SK-N-SH (cell line): ENCODE measurements at regions not wholly inside any gene's neighbourhood (a gene's known extent, or its start where the extent isn't known, plus 50 kb on each side); places are given as distances from the start of the nearest gene placed in this dataset.

Experiments
- CTCF ChIA-PET: fragments of 300-600, 350-600 bp; formaldehyde crosslinking; extraction: SDS; loops from one replicate; lab custom pipeline; 2021; lab: Yijun Ruan, JAX
- POLR2A ChIA-PET: fragments of 350-600 bp; sonication (Branson Sonifier 250); formaldehyde crosslinking; extraction: SDS; loops from one replicate; lab custom pipeline; 2020; ENCODE audit warnings: antibody characterized with exemption, inconsistent platforms; lab: Yijun Ruan, JAX
- DNase-seq: peaks from one replicate; pipeline ENCODE4 v3.0.0; 2012
- H2AFZ ChIP-seq: fragments of 200-600 bp; sonication (generic); 2 replicates; pipeline ENCODE4 v1.8.1; 2016; ENCODE audit warnings: antibody characterized with exemption, mild to moderate bottlenecking, low read depth
- H3F3A ChIP-seq: fragments of 200-600 bp; sonication (generic); replicated peaks from 2 replicates; pipeline ENCODE3; 2016; ENCODE audit warnings: antibody characterized with exemption, mild to moderate bottlenecking; ENCODE audit not compliant: insufficient read depth
- H3K27ac ChIP-seq, 2 experiments: fragments of 200-500 bp in 1 of 2; fragments of 200-600 bp in 1 of 2; sonication (Bioruptor generic) in 1 of 2; sonication (generic), shearing (Covaris generic) in 1 of 2; 2 replicates each; pipeline versions ENCODE4 v1.5.1 to v1.6.1; 2014 to 2016; ENCODE audit warnings: low read depth in 2 of 2, inconsistent platforms in 1 of 2, low read length in 1 of 2, mild to moderate bottlenecking in 1 of 2, mixed read lengths in 1 of 2
- H3K27me3 ChIP-seq: fragments of 200-600 bp; sonication (generic), shearing (Covaris generic); 2 replicates; pipeline ENCODE4 v1.6.1; 2016; ENCODE audit warnings: mixed run types; ENCODE audit not compliant: insufficient read depth
- H3K36me3 ChIP-seq, 2 experiments: fragments of 200-500 bp in 1 of 2; fragments of 200-600 bp in 1 of 2; sonication (Bioruptor generic) in 1 of 2; sonication (generic) in 1 of 2; replicated peaks in 1 of 2; 2 replicates each; pipeline versions ENCODE3 to v1.5.1; 2014 to 2016; ENCODE audit warnings: low read length in 1 of 2, mild to moderate bottlenecking in 1 of 2; ENCODE audit not compliant: insufficient read depth in 2 of 2, control insufficient read depth in 1 of 2
- H3K4me1 ChIP-seq, 2 experiments: fragments of 200-500 bp in 1 of 2; fragments of 200-600 bp in 1 of 2; sonication (Bioruptor generic) in 1 of 2; sonication (generic), shearing (Covaris generic) in 1 of 2; 2 replicates each; pipeline versions ENCODE4 v1.5.1 to v1.6.1; 2014 to 2016; ENCODE audit warnings: low read depth in 1 of 2, low read length in 1 of 2, mixed run types in 1 of 2; ENCODE audit not compliant: insufficient read depth in 2 of 2, control insufficient read depth in 1 of 2
- H3K4me2 ChIP-seq: fragments of 200-600 bp; sonication (generic), shearing (Covaris generic); 2 replicates; pipeline ENCODE4 v1.6.1; 2017; ENCODE audit warnings: mixed run types
- H3K4me3 ChIP-seq, 2 experiments: fragments of 200-500 bp in 1 of 2; fragments of 200-600 bp in 1 of 2; sonication (Bioruptor generic) in 1 of 2; sonication (generic), shearing (Covaris generic) in 1 of 2; 2 replicates each; pipeline versions ENCODE4 v1.5.1 to v1.8.1; 2014 to 2016; ENCODE audit warnings: low read depth in 2 of 2, inconsistent platforms in 1 of 2, low read length in 1 of 2, mild to moderate bottlenecking in 1 of 2, mixed read lengths in 1 of 2, moderate library complexity in 1 of 2
- H3K79me2 ChIP-seq: fragments of 200-600 bp; sonication (generic); 2 replicates; pipeline ENCODE4 v1.8.1; 2017; ENCODE audit warnings: mild to moderate bottlenecking; ENCODE audit not compliant: insufficient read depth
- H3K9ac ChIP-seq: fragments of 200-600 bp; sonication (generic); 2 replicates; pipeline ENCODE4 v1.6.1; 2017; ENCODE audit warnings: mixed run types
- H3K9me2 ChIP-seq: fragments of 200-600 bp; sonication (generic); 2 replicates; pipeline ENCODE4 v1.6.1; 2017; ENCODE audit warnings: mixed run types
- H3K9me3 ChIP-seq: fragments of 200-600 bp; sonication (generic); 2 replicates; pipeline ENCODE4 v1.6.1; 2017; ENCODE audit warnings: mixed run types, mild to moderate bottlenecking, moderate library complexity
- H4K20me1 ChIP-seq: fragments of 200-600 bp; sonication (generic); 2 replicates; pipeline ENCODE4 v1.6.1; 2017; ENCODE audit warnings: mild to moderate bottlenecking, mixed run types; ENCODE audit not compliant: insufficient read depth
- CHD2 ChIP-seq: fragments of 150-350 bp; IDR thresholded peaks from 2 replicates; pipeline ENCODE4 v1.6.1; 2018; ENCODE audit warnings: low read length; ENCODE audit not compliant: partially characterized antibody
- CTCF ChIP-seq: fragments of 200-600 bp; sonication (generic); IDR thresholded peaks from 2 replicates; pipeline ENCODE4 v1.6.1; 2017; ENCODE audit warnings: antibody characterized with exemption, mild to moderate bottlenecking, moderate library complexity
- EZH2phosphoT487 ChIP-seq: fragments of 200-600 bp; sonication (generic); IDR thresholded peaks from 2 replicates; pipeline ENCODE4 v1.6.1; 2017; ENCODE audit warnings: low read depth, mixed run types, mild to moderate bottlenecking, antibody characterized with exemption, moderate library complexity, borderline replicate concordance
- FOSL2 ChIP-seq: IDR thresholded peaks from 2 replicates; pipeline ENCODE4 v1.4.0; 2012; ENCODE audit warnings: low read depth, mild to moderate bottlenecking, moderate library complexity, borderline replicate concordance
- FOXJ3 ChIP-seq: sonication (generic); formaldehyde crosslinking; IDR thresholded peaks from 2 replicates; pipeline ENCODE4 v1.5.1; 2020; ENCODE audit warnings: mild to moderate bottlenecking, missing genetic modification reagents
- JUND ChIP-seq: IDR thresholded peaks from 2 replicates; pipeline ENCODE4 v1.4.0; 2012
- MAX ChIP-seq: IDR thresholded peaks from 2 replicates; pipeline ENCODE4 v1.4.0; 2012; ENCODE audit warnings: low read depth
- MEF2A ChIP-seq: IDR thresholded peaks from 2 replicates; pipeline ENCODE4 v1.4.0; 2012; ENCODE audit warnings: low read depth, borderline replicate concordance
- NFIC ChIP-seq: IDR thresholded peaks from 2 replicates; pipeline ENCODE4 v1.4.0; 2012; ENCODE audit warnings: borderline replicate concordance
- NRF1 ChIP-seq: IDR thresholded peaks from 2 replicates; pipeline ENCODE4 v1.6.1; 2012; ENCODE audit warnings: low read depth, mild to moderate bottlenecking, low read length
- POLR2AphosphoS5 ChIP-seq: IDR thresholded peaks from 2 replicates; pipeline ENCODE4 v1.6.1; 2012; ENCODE audit warnings: low read depth, low read length
- RAD21 ChIP-seq: IDR thresholded peaks from 2 replicates; pipeline ENCODE4 v1.6.1; 2012; ENCODE audit warnings: mild to moderate bottlenecking, low read length
- RCOR1 ChIP-seq: fragments of 150-350 bp; IDR thresholded peaks from 2 replicates; pipeline ENCODE4 v1.6.1; 2017; ENCODE audit warnings: antibody characterized with exemption, low read length
- REST ChIP-seq: IDR thresholded peaks from 2 replicates; pipeline ENCODE4 v1.6.1; 2012; ENCODE audit warnings: mild to moderate bottlenecking, low read depth, low read length, moderate library complexity
- RFX5 ChIP-seq: IDR thresholded peaks from 2 replicates; pipeline ENCODE4 v1.6.1; 2012; ENCODE audit warnings: mild to moderate bottlenecking, improper control_type of control experiment, low read length
- SMC3 ChIP-seq: IDR thresholded peaks from 2 replicates; pipeline ENCODE4 v1.6.1; 2012; ENCODE audit warnings: low read depth, low read length, improper control_type of control experiment
- TCF12 ChIP-seq: IDR thresholded peaks from 2 replicates; pipeline ENCODE4 v1.4.0; 2012
- USF1 ChIP-seq: IDR thresholded peaks from 2 replicates; pipeline ENCODE4 v1.4.0; 2012; ENCODE audit warnings: low read depth, borderline replicate concordance
- YY1 ChIP-seq: IDR thresholded peaks from 2 replicates; pipeline ENCODE4 v1.4.0; 2012; ENCODE audit warnings: low read depth, mild to moderate bottlenecking

GRCh38 chr3:66923969-66924368 is 74.1 kb upstream of the KBTBD8 start:
- Histone ChIP-seq H3K9ac (no peak overlapping the region), H3K4me3 (no peak overlapping the region), H3K9me2 (no peaks in the 10 kb centered on the region), H3K9me3 (no peaks in the 10 kb centered on the region), H3K4me2 (no peak overlapping the region), H3K79me2 (no peaks in the 10 kb centered on the region), H3K4me1 (no peaks in the 10 kb centered on the region), H3K27me3 (no peaks in the 10 kb centered on the region), H3K27ac (no peak overlapping the region), H3F3A (no peaks in the 10 kb centered on the region), H2AFZ (no peak overlapping the region), H4K20me1 (no peaks in the 10 kb centered on the region), H3K36me3 (no peaks in the 10 kb centered on the region)
- ChIA-PET POLR2A (no interaction called here), CTCF (interaction anchor here (2.0 kb wide), 1 partner anchor 14 kb away, joined by 7 read pairs; no protein-coding TSS in a partner anchor)
- DNase-seq = no peak
- TF ChIP-seq JUND (no peak), RAD21 (no peak), NRF1 (no peak), NFIC (no peak), EZH2phosphoT487 (no peak), RFX5 (no peak), CHD2 (no peak), USF1 (no peak), TCF12 (no peak), POLR2AphosphoS5 (no peak), RCOR1 (no peak), SMC3 (no peak), FOSL2 (no peak), FOXJ3 (CRISPR knock-in tag) (no peak), YY1 (no peak), MAX (no peak), CTCF (no peak), MEF2A (no peak), REST (no peak)
